ENCODE measurements at regions not wholly inside any gene's neighbourhood (a gene's known extent, or its start where the extent isn't known, plus 50 kb on each side); places are given as distances from the start of the nearest gene placed in this dataset.
"Not testable (repeated sequence)": the region's sequence is repeated elsewhere in the genome, so short reads cannot be mapped to it uniquely, and the experiment has no call there.

GRCh38 chr1:118828038-118828437, 160.1 kb downstream of the TBX15 start:
- no peak for DNase-seq

GRCh38 chr1:118827636-118828035, 160.5 kb downstream of the TBX15 start:
- no peak for DNase-seq

GRCh38 chr1:118827207-118827606, 160.9 kb downstream of the TBX15 start:
- DNase-seq: no peak

- DNase-seq: no peak
These were observed 161.5 kb downstream of the TBX15 start for GRCh38 chr1:118826669-118827068.

GRCh38 chr1:118825619-118826018, 162.5 kb downstream of the TBX15 start:
- no peak for DNase-seq

- no peak for DNase-seq
These were observed 166.3 kb downstream of the TBX15 start for GRCh38 chr1:118821801-118822200.

- DNase-seq: no peak
These were observed 167.3 kb downstream of the TBX15 start for GRCh38 chr1:118820864-118821263.

GRCh38 chr1:118815909-118816308, 172.2 kb downstream of the TBX15 start:
- no peak for DNase-seq

GRCh38 chr1:118812555-118812954, 175.6 kb downstream of the TBX15 start:
- DNase-seq: no peak

GRCh38 chr1:118811156-118811555, 177.0 kb downstream of the TBX15 start:
- no peak for DNase-seq

GRCh38 chr1:118809586-118809985, 178.6 kb downstream of the TBX15 start:
- no peak for DNase-seq

GRCh38 chr1:118803128-118803527, 185.0 kb downstream of the TBX15 start:
- not testable (repeated sequence) for DNase-seq

- no peak for DNase-seq
These were observed 196.9 kb downstream of the TBX15 start for GRCh38 chr1:118791094-118791691.

- DNase-seq: no peak
These were observed 199.7 kb downstream of the TBX15 start for GRCh38 chr1:118788463-118788862.

GRCh38 chr1:118786454-118787155, 201.5 kb downstream of the TBX15 start:
- DNase-seq: no peak

- no peak for DNase-seq
These were observed 202.9 kb downstream of the TBX15 start for GRCh38 chr1:118785246-118785645.

- DNase-seq: no peak
These were observed 204.9 kb downstream of the TBX15 start for GRCh38 chr1:118783095-118783758.

GRCh38 chr1:118773656-118774055, 214.5 kb downstream of the TBX15 start:
- DNase-seq: no peak

- no peak for DNase-seq
These were observed 220.2 kb downstream of the TBX15 start for GRCh38 chr1:118767971-118768370.

- no peak for DNase-seq
These were observed 234.2 kb downstream of the TBX15 start for GRCh38 chr1:118753976-118754375.

GRCh38 chr1:118751166-118751565, 237.0 kb downstream of the TBX15 start:
- DNase-seq: no peak

- DNase-seq: no peak
These were observed 243.7 kb downstream of the TBX15 start for GRCh38 chr1:118744420-118744819.

- no peak for DNase-seq
These were observed 248.6 kb downstream of the TBX15 start for GRCh38 chr1:118739501-118739900.

- no peak for DNase-seq
These were observed 251.8 kb downstream of the TBX15 start for GRCh38 chr1:118736322-118736721.
